Choroid plexus epithelial cell (primary cell): ENCODE measurements at regions not wholly inside any gene's neighbourhood (a gene's known extent, or its start where the extent isn't known, plus 50 kb on each side); places are given as distances from the start of the nearest gene placed in this dataset.

Experiments
- DNase-seq: peaks from one replicate; pipeline ENCODE4 v3.0.0-alpha.2; 2010; ENCODE audit warnings: low read depth
- H3K4me3 ChIP-seq: 2 replicates; pipeline ENCODE4 v1.5.1; 2011; ENCODE audit warnings: low read depth, mild to moderate bottlenecking, control low read depth, low read length, moderate library complexity
- TF ChIP-seq, protein P1 (sequence below): conservative IDR thresholded peaks from 2 replicates; pipeline ENCODE4 v1.5.1; 2011; ENCODE audit warnings: low read depth, mild to moderate bottlenecking, control low read depth, inconsistent platforms, low read length, moderate library complexity

DNA sequence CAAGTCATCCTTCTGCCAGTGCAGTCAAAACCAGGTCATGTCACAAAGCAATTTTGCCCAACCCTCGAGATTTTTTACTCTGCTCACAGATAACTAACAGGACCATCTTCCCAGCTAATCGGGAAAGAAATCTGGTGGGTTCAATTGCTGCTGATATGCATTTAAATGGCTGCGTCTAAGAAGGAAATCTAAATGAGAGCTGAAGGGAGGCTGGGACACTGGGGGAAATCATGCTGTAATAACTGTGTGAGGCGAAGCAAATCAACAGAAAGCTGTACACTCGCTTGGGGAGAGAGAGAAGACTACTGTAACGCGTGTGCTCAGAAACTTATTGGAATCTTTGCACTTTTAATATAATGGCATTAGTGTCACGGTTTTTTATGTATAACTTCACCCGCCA, 535.0 kb downstream of the CDK5RAP2 start:
- H3K4me3 ChIP-seq, result no peak overlapping the region
- DNase-seq, result no peak
- TF ChIP-seq, protein P1, sequence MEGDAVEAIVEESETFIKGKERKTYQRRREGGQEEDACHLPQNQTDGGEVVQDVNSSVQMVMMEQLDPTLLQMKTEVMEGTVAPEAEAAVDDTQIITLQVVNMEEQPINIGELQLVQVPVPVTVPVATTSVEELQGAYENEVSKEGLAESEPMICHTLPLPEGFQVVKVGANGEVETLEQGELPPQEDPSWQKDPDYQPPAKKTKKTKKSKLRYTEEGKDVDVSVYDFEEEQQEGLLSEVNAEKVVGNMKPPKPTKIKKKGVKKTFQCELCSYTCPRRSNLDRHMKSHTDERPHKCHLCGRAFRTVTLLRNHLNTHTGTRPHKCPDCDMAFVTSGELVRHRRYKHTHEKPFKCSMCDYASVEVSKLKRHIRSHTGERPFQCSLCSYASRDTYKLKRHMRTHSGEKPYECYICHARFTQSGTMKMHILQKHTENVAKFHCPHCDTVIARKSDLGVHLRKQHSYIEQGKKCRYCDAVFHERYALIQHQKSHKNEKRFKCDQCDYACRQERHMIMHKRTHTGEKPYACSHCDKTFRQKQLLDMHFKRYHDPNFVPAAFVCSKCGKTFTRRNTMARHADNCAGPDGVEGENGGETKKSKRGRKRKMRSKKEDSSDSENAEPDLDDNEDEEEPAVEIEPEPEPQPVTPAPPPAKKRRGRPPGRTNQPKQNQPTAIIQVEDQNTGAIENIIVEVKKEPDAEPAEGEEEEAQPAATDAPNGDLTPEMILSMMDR, result no peak

- TF ChIP-seq, protein P1, result no peak
- no peak overlapping the region for H3K4me3 ChIP-seq
- DNase-seq, result no peak
These were observed 536.5 kb downstream of the CDK5RAP2 start for GRCh38 chr9:120043448-120043847.

GRCh38 chr9:120040896-120041295, 539.1 kb downstream of the CDK5RAP2 start:
- DNase-seq, result peak; percentile 0
- TF ChIP-seq, protein P1, result no peak
- H3K4me3 ChIP-seq, result no peak overlapping the region

- no peak overlapping the region for H3K4me3 ChIP-seq
- no peak for DNase-seq
- TF ChIP-seq, protein P1, result no peak
These were observed 541.6 kb downstream of the CDK5RAP2 start for GRCh38 chr9:120038342-120038741.

DNA sequence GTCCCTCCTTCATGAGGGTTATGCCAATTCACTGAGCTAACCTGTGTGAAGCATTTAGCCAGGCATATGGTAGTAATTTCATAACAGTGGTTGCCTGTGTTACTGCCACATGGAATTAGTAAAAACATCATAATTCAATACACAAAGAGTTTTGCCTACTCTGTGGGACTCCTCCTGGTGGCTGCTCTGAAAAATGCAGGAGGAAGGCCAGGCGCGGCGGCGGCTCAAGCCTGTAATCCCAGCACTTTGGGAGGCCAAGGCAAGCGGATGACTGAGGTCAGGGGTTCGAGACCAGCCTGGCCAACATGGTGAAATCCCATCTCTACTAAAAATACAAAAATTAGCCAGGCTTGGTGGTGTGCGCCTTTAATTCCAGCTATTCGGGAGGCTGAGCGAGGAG, 547.3 kb downstream of the CDK5RAP2 start:
- TF ChIP-seq, protein P1, result no peak
- no peak overlapping the region for H3K4me3 ChIP-seq
- no peak for DNase-seq

GRCh38 chr9:120030847-120031246, 549.1 kb downstream of the CDK5RAP2 start:
- TF ChIP-seq, protein P1, result no peak
- DNase-seq, result no peak

GRCh38 chr9:120018550-120018949, 561.4 kb downstream of the CDK5RAP2 start:
- TF ChIP-seq, protein P1, result no peak
- DNase-seq, result no peak

More at GRCh38 chr9:120030847-120031246, 549.1 kb downstream of the CDK5RAP2 start:
- no peak overlapping the region for H3K4me3 ChIP-seq

More at GRCh38 chr9:120018550-120018949, 561.4 kb downstream of the CDK5RAP2 start:
- H3K4me3 ChIP-seq, result no peak overlapping the region
